ENCODE measurements at regions not wholly inside any gene's neighbourhood (a gene's known extent, or its start where the extent isn't known, plus 50 kb on each side); places are given as distances from the start of the nearest gene placed in this dataset.

DNA sequence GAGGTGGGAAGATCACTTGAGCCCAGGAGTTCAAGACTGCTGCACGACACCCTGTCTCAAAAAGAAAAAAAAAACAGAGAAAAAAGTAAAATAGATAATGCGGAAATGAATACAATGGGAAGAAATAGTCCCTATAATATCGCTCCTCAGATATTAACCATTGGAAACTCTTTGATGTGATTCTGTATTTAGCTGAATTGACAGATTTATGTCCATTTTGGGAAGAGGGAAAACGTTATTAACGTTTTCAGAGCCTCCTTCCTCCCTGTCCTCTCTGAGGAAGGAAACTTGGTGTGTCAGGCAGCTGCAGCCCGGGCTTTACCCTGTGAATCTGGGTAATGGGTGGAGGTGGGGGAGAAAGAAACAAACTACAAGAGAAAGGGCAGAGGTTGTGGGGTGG lies 61.6 kb upstream of the ECE1 start:
- Histone ChIP-seq H3K4me3 (ENCODE audit: low read depth, low read length) (no peak overlapping the region), H3K27me3 (ENCODE audit: control insufficient read depth, insufficient read depth, low read length) (peaks cover 7% of the 10 kb centered on the region), H3K36me3 (ENCODE audit: control insufficient read depth, insufficient read depth, low read length) (no peaks in the 10 kb centered on the region)
- DNase-seq (ENCODE audit: low read depth) = no peak
- TF ChIP-seq, protein P1, sequence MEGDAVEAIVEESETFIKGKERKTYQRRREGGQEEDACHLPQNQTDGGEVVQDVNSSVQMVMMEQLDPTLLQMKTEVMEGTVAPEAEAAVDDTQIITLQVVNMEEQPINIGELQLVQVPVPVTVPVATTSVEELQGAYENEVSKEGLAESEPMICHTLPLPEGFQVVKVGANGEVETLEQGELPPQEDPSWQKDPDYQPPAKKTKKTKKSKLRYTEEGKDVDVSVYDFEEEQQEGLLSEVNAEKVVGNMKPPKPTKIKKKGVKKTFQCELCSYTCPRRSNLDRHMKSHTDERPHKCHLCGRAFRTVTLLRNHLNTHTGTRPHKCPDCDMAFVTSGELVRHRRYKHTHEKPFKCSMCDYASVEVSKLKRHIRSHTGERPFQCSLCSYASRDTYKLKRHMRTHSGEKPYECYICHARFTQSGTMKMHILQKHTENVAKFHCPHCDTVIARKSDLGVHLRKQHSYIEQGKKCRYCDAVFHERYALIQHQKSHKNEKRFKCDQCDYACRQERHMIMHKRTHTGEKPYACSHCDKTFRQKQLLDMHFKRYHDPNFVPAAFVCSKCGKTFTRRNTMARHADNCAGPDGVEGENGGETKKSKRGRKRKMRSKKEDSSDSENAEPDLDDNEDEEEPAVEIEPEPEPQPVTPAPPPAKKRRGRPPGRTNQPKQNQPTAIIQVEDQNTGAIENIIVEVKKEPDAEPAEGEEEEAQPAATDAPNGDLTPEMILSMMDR (IDR thresholded peaks at IDR 0.05; ENCODE audit: insufficient read depth, low read length, severe bottlenecking) = no peak
- no peak for FAIRE-seq

DNA sequence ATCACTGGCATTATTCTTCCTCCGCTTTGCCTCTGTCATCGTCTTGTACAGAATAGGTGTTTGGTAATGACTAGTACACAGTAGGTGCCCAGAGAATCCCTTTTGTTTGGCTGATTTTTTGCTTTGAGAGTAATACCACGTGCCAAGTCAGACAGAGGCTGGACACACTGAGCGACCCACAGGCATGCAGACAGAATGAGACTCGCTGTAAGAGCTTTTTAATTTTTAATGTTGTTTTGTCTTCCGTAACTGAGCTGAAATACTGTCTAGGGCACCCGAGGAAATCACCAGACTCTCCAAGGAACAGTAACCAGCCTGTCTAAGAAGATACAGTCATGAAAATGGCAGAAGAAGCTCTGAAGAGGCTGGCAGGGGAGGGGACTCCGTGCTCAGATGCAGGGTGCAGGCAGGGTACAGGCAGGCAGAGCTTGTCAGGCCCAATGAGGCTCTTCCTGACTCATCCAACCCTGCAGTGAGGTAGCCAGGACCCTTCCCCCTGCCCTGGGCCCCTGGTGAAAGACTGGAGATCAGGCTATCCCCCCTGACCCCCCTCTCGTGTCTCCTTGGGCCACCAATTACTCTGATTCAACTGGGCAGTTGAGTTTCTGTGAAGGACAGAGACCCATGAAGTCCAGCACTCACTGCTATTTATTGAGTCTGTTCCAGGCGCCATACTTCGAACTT lies 60.1 kb upstream of the ECE1 start:
- FAIRE-seq (no peak), DNase-seq (ENCODE audit: low read depth) (no peak)
- Histone ChIP-seq H3K27me3 (ENCODE audit: control insufficient read depth, insufficient read depth, low read length) (peaks cover 7% of the 10 kb centered on the region), H3K4me3 (ENCODE audit: low read depth, low read length) (no peak overlapping the region), H3K36me3 (ENCODE audit: control insufficient read depth, insufficient read depth, low read length) (no peaks in the 10 kb centered on the region)
- TF ChIP-seq, protein P1 (IDR thresholded peaks at IDR 0.05; ENCODE audit: insufficient read depth, low read length, severe bottlenecking) = no peak

DNA sequence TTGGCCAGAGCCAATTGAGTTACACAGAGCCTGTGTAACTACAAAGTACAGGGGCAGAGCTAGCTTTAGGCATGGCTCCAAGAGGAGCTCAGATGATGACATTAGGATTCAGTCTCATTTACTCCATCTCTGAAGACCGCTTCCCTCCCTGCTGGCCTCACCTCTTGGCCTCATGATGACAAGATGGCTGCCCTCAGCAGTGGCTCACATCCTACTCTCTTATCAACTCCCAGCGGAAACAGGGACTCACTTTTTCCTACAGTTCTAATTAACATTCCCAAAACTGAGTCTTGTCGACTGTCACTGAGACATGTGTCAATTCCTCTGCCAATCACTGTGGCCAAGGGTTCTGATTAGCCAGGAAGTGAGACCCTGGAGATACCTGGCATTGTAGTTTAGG lies 59.4 kb upstream of the ECE1 start:
- FAIRE-seq = no peak
- Histone ChIP-seq H3K4me3 (ENCODE audit: low read depth, low read length) (no peak overlapping the region), H3K27me3 (ENCODE audit: control insufficient read depth, insufficient read depth, low read length) (peaks cover 7% of the 10 kb centered on the region), H3K36me3 (ENCODE audit: control insufficient read depth, insufficient read depth, low read length) (no peaks in the 10 kb centered on the region)
- TF ChIP-seq, protein P1 (IDR thresholded peaks at IDR 0.05; ENCODE audit: insufficient read depth, low read length, severe bottlenecking) = no peak
- no peak for DNase-seq (ENCODE audit: low read depth)

DNA sequence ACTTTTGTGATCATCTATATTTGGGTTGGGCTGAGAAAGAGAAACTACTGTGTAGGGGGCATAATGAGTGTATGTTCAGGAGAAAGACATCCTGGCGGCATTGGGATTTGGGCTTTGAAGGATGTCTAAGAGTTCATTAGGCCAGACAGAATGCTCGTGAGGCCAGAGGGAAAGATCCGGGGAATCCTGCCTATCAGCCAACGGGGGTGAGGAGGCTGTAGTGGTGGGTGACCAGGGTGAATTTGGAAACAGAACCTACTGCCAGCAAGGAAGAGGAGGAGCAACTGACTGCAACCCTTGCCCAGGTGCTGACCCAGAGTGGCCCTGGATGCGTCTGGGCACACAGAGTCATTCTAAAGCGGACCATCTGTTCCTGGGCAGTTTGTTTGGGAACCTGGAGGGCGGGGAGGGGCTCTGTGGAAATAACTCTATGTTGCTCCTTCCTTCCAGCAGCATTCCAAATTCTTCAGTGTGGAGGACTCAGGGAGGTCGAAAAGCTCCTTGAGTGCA lies 56.9 kb upstream of the ECE1 start:
- Histone ChIP-seq H3K36me3 (ENCODE audit: control insufficient read depth, insufficient read depth, low read length) (no peaks in the 10 kb centered on the region), H3K4me3 (ENCODE audit: low read depth, low read length) (no peak overlapping the region), H3K27me3 (ENCODE audit: control insufficient read depth, insufficient read depth, low read length) (peaks cover 7% of the 10 kb centered on the region)
- DNase-seq (ENCODE audit: low read depth) (no peak), FAIRE-seq (no peak)
- TF ChIP-seq, protein P1 (IDR thresholded peaks at IDR 0.05; ENCODE audit: insufficient read depth, low read length, severe bottlenecking) = no peak

DNA sequence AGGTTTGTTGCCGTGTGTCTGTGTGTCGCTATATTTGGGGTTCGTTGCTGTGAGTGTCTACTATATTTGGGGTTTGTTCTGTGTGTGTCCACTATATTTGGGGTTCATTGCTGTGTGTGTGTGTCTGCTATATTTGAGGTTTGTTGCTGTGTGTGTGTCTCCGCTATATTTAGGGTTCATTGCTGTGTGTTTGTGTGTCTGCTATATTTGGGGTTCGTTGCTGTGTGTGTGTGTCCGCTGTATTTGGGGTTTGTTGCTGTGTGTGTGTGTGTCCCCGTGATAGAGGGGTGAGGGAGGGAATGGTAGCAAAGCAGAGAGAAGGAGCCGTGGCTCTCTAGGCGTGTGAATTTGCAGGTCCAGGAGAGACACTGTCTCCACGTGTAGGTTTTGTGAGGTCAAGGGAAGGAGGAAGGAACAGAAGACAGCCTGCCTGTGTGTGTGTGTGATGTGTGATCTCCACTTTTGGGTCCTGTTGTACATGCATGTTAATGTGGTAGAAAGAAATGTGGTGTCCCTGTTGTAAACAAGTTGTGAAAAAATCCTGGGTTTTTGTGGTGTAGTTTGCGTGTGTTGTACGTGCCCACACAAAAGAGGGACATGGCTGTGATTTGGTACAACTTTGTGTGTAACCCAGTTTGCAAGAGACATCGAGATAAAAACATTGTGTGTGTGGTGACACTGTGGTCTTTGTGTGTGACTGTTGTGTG lies 56.3 kb upstream of the ECE1 start:
- no peaks in the 10 kb centered on the region for H3K36me3 ChIP-seq (ENCODE audit: control insufficient read depth, insufficient read depth, low read length)
- no peak for DNase-seq (ENCODE audit: low read depth)
- FAIRE-seq = peak; percentile 92
- TF ChIP-seq, protein P1 (IDR thresholded peaks at IDR 0.05; ENCODE audit: insufficient read depth, low read length, severe bottlenecking) = no peak
- peaks cover 7% of the 10 kb centered on the region for H3K27me3 ChIP-seq (ENCODE audit: control insufficient read depth, insufficient read depth, low read length)
- peak overlapping the region; percentile 49 for H3K4me3 ChIP-seq (ENCODE audit: low read depth, low read length)

Measured in bronchial epithelial cell (primary cell).